Right lobe of liver (tissue), 4 donors: ENCODE measurements at regions not wholly inside any gene's neighbourhood (a gene's known extent, or its start where the extent isn't known, plus 50 kb on each side); places are given as distances from the start of the nearest gene placed in this dataset.

ENCODE experiments used
- CTCF ChIP-seq, 4 donors: fragments of 200-600 bp in 3 of 4; fragments of 450-650 bp in 1 of 4; IDR thresholded peaks; one replicate each; pipeline versions ENCODE4 v1.5.1 to v1.8.0; 2016 to 2022; ENCODE audit warnings: antibody characterized with exemption in 4 of 4, mild to moderate bottlenecking in 2 of 4
- POLR2A ChIP-seq: fragments of 450-650 bp; IDR thresholded peaks from one replicate; pipeline ENCODE4 v1.6.1; 2017; ENCODE audit warnings: antibody characterized with exemption, mild to moderate bottlenecking
- donor health status: DM: no; HTN: no; CAD: no.
- donor health status: DM: no; HTN: no; CAD: no.
- donor health status: DM: no; HTN: yes; CAD: no.

GRCh38 chr4:42225286-42225685, 72.8 kb upstream of the BEND4 start:
- TF ChIP-seq CTCF (IDR thresholded peaks at IDR 0.05) (no peak), POLR2A (no peak)
